A549 (cell line): ENCODE measurements at regions not wholly inside any gene's neighbourhood (a gene's known extent, or its start where the extent isn't known, plus 50 kb on each side); places are given as distances from the start of the nearest gene placed in this dataset.

Experiments used
- ATAC-seq, 2 experiments: fragments of 200-7000 bp in 1 of 2; fragments of >200 bp in 1 of 2; cut with Nextera tagmentation in 1 of 2; cut with Tn5 transposase in 1 of 2; 3 replicates each; pipeline versions ENCODE4 v1.8.0 to v1.9.1; 2018 to 2020; ENCODE audit warnings: mild to moderate bottlenecking in 1 of 2, moderate library complexity in 1 of 2
- CTCF ChIA-PET: fragments of 300-600 bp; sonication (Branson Sonifier 250); formaldehyde crosslinking; extraction: SDS; loops from one replicate; lab custom pipeline; 2021; ENCODE audit warnings: antibody characterized with exemption, inconsistent platforms; lab: Yijun Ruan, JAX
- POLR2A ChIA-PET: fragments of 350-600 bp; formaldehyde crosslinking; extraction: SDS; loops from one replicate; lab custom pipeline; 2021; ENCODE audit warnings: antibody characterized with exemption, inconsistent platforms; lab: Yijun Ruan, JAX
- DNase-seq, 2 experiments: peaks; one replicate each; pipeline versions ENCODE4 v3.0.0 to v3.0.0-alpha.2; 2011 to 2016; ENCODE audit warnings: low read depth in 1 of 2, low spot score in 1 of 2
- FAIRE-seq: peaks from 2 replicates; lab custom pipeline; 2011; peaks lifted over from hg19 to GRCh38; lab: Jason Lieb, UNC
- H3K27ac ChIP-seq, 2 experiments: fragments of >200 bp; sonication (Bioruptor Twin); formaldehyde crosslinking; 3 replicates each; pipeline ENCODE4 v1.5.1; 2016 to 2017
- H3K4me1 ChIP-seq: fragments of >200 bp; sonication (Bioruptor Twin); formaldehyde crosslinking; 3 replicates; pipeline ENCODE4 v1.6.1; 2016
- H3K4me2 ChIP-seq: fragments of >200 bp; sonication (Bioruptor Twin); formaldehyde crosslinking; 3 replicates; pipeline ENCODE4 v1.6.1; 2016
- H3K4me3 ChIP-seq: fragments of >200 bp; sonication (Bioruptor Twin); formaldehyde crosslinking; 3 replicates; pipeline ENCODE4 v1.5.1; 2016
- H3K9me3 ChIP-seq: fragments of >200 bp; sonication (Bioruptor Twin); formaldehyde crosslinking; 3 replicates; pipeline ENCODE4 v1.6.1; 2016
- CBX8 ChIP-seq: fragments of 200-600 bp; sonication (generic); IDR thresholded peaks from 2 replicates; pipeline ENCODE4 v1.6.1; 2016
- CEBPB ChIP-seq, 2 experiments: fragments of >200 bp in 1 of 2; sonication (Bioruptor Twin) in 1 of 2; formaldehyde crosslinking in 1 of 2; IDR thresholded peaks; 2 replicates each; pipeline ENCODE4 v1.6.1; 2012 to 2016
- CHD4 ChIP-seq: fragments of 200-600 bp; sonication (generic); IDR thresholded peaks from 2 replicates; pipeline ENCODE4 v1.6.1; 2016; ENCODE audit warnings: antibody characterized with exemption, mild to moderate bottlenecking, borderline replicate concordance
- ESRRA ChIP-seq: fragments of 150-350 bp; IDR thresholded peaks from 2 replicates; pipeline ENCODE4 v1.6.1; 2014; ENCODE audit warnings: mild to moderate bottlenecking, low read length, borderline replicate concordance
- FOSB ChIP-seq: fragments of 250-450 bp; sonication (Bioruptor Pico); IDR thresholded peaks from 2 replicates; pipeline ENCODE4 v1.5.0; 2020; ENCODE audit warnings: mild to moderate bottlenecking, moderate library complexity
- HDAC2 ChIP-seq: fragments of 200-600 bp; sonication (generic); IDR thresholded peaks from 2 replicates; pipeline ENCODE4 v1.6.1; 2016
- HEYL ChIP-seq: fragments of 250-450 bp; sonication (Bioruptor Pico); IDR thresholded peaks from 2 replicates; pipeline ENCODE4 v1.8.0; 2021; ENCODE audit warnings: mild to moderate bottlenecking, moderate library complexity
- HOXB13 ChIP-seq: fragments of 250-450 bp; sonication (Bioruptor Pico); IDR thresholded peaks from 2 replicates; pipeline ENCODE4 v1.5.0; 2020; ENCODE audit warnings: low read depth, mild to moderate bottlenecking, moderate library complexity
- KDM5A ChIP-seq: fragments of 200-600 bp; sonication (generic); IDR thresholded peaks from 2 replicates; pipeline ENCODE4 v1.6.1; 2016; ENCODE audit warnings: antibody characterized with exemption, mild to moderate bottlenecking
- MAFK ChIP-seq: fragments of 450-650 bp; IDR thresholded peaks from 2 replicates; pipeline ENCODE4 v1.6.1; 2014; ENCODE audit not compliant: partially characterized antibody
- PHF8 ChIP-seq: fragments of 200-600 bp; sonication (generic); IDR thresholded peaks from 2 replicates; pipeline ENCODE4 v1.6.1; 2016; ENCODE audit warnings: low read depth, mild to moderate bottlenecking, antibody characterized with exemption, moderate library complexity, borderline replicate concordance
- POLR2AphosphoS2 ChIP-seq: conservative IDR thresholded peaks from 2 replicates; pipeline ENCODE4 v1.6.1; 2012; ENCODE audit warnings: low read length, improper control_type of control experiment, inconsistent platforms
- RAD21 ChIP-seq, 2 experiments: fragments of >200 bp in 1 of 2; sonication (Bioruptor Twin) in 1 of 2; formaldehyde crosslinking in 1 of 2; IDR thresholded peaks in 1 of 2; conservative IDR thresholded peaks in 1 of 2; 2 replicates in 1 of 2; 3 replicates in 1 of 2; pipeline ENCODE4 v1.6.1; 2012 to 2018; ENCODE audit warnings: inconsistent platforms in 1 of 2
- SREBF2 ChIP-seq: fragments of 450-650 bp; IDR thresholded peaks from 2 replicates; pipeline ENCODE4 v1.6.1; 2014; ENCODE audit warnings: mild to moderate bottlenecking, moderate library complexity
- ZFP36 ChIP-seq: fragments of 450-650 bp; IDR thresholded peaks from 2 replicates; pipeline ENCODE4 v1.6.1; 2014; ENCODE audit warnings: borderline replicate concordance; ENCODE audit not compliant: partially characterized antibody
- ZSCAN20 ChIP-seq: fragments of 250-450 bp; sonication (Bioruptor Pico); IDR thresholded peaks from 2 replicates; pipeline ENCODE4 v1.8.0; 2022; ENCODE audit warnings: mild to moderate bottlenecking, moderate library complexity
- WGBS: methylation state at CpG from one replicate; pipeline ENCODE4 v1.1.6; 2017; ENCODE audit errors: missing lambda C conversion rate; 5-methylcytosine and 5-hydroxymethylcytosine counted together
- TF ChIP-seq, protein P1 (sequence below): fragments of 250-450 bp; sonication (Bioruptor Pico); IDR thresholded peaks from 2 replicates; pipeline ENCODE4 v1.5.0; 2020; ENCODE audit warnings: low read depth, mild to moderate bottlenecking, moderate library complexity
- TF ChIP-seq, protein P2 (sequence below): fragments of 250-450 bp; sonication (Bioruptor Pico); IDR thresholded peaks from 2 replicates; pipeline ENCODE4 v1.5.0; 2021; ENCODE audit warnings: mild to moderate bottlenecking, moderate library complexity, borderline replicate concordance
- TF ChIP-seq, protein P3 (sequence below): fragments of 150-350 bp; IDR thresholded peaks from 2 replicates; pipeline ENCODE4 v1.6.1; 2014; ENCODE audit warnings: low read depth, mild to moderate bottlenecking, low read length
- TF ChIP-seq, protein P4 (sequence below): fragments of >200 bp; sonication (Bioruptor Twin); formaldehyde crosslinking; IDR thresholded peaks from 3 replicates; pipeline ENCODE4 v1.5.1; 2016
- TF ChIP-seq, protein P5 (sequence below): fragments of >200 bp; sonication (Bioruptor Twin); formaldehyde crosslinking; IDR thresholded peaks from 2 replicates; pipeline ENCODE4 v1.6.1; 2016
- TF ChIP-seq, protein P6 (sequence below): IDR thresholded peaks from 2 replicates; pipeline ENCODE4 v1.6.1; 2012

DNA sequence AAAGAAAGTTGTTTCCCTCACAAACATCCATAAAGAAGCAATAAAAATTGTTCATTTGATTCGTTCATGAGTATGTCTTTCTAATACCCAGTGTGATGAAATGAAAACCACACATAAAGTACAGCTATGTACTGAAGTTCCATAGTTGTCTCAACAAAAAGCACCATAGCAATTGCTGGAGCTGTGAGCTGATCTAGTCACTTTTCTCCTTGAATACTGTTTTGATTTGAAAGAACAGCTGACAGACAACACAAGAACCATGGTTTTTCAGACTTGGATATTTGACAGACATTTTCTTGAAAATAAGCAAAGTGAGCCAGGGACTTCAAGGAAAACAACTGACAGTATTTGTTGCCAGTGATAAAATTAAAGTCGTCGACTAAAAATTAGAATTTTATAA is 237.1 kb upstream of the PLD5 start:
- Histone ChIP-seq H3K9me3 (peaks cover 12% of the 10 kb centered on the region), H3K27ac (no peak overlapping the region), H3K4me2 (no peak overlapping the region), H3K4me1 (no peaks in the 10 kb centered on the region), H3K4me3 (no peak overlapping the region)
- TF ChIP-seq ZFP36 (no peak), RAD21 (conservative IDR thresholded peaks at IDR 0.05 in 1 of 2, IDR thresholded peaks at IDR 0.05 in 1 of 2) (no peak), CHD4 (no peak), HEYL (no peak), ESRRA (no peak), POLR2AphosphoS2 (no peak), KDM5A (no peak), CBX8 (no peak)
- TF ChIP-seq, protein P1, sequence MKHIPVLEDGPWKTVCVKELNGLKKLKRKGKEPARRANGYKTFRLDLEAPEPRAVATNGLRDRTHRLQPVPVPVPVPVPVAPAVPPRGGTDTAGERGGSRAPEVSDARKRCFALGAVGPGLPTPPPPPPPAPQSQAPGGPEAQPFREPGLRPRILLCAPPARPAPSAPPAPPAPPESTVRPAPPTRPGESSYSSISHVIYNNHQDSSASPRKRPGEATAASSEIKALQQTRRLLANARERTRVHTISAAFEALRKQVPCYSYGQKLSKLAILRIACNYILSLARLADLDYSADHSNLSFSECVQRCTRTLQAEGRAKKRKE (CRISPR knock-in tag): no peak
- WGBS: 59% methylated on average over 3 of the region's 3 CpGs
- DNase-seq (no peak), FAIRE-seq (no peak), ATAC-seq (no peak)
- POLR2A ChIA-PET: no interaction called here
- CTCF ChIA-PET: no interaction called here

DNA sequence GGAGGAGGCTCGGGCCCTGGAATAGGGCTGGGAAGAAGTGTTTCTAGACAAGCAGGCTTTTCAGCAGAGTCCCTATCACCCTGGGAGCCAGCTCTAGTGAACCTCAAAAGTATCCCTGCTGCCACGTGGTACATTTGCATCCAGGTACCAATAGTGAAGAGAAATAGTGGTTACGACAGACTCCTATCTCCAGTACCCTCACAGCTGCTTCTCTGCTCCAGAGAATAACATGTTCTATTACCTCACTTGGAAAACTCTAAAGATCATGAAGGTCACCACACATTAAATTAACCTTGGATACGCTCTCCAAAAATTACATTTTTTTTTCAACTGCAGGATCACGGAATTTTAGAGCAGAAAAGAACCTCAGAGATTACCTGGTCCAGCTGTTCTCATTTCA is 230.4 kb upstream of the PLD5 start:
- 50% methylated on average over 5 of the region's 5 CpGs for WGBS
- TF ChIP-seq HOXB13 (CRISPR knock-in tag): no peak
- no peak for TF ChIP-seq CHD4
- TF ChIP-seq CEBPB (IDR thresholded peaks at IDR 0.05): no peak
- TF ChIP-seq, protein P2, sequence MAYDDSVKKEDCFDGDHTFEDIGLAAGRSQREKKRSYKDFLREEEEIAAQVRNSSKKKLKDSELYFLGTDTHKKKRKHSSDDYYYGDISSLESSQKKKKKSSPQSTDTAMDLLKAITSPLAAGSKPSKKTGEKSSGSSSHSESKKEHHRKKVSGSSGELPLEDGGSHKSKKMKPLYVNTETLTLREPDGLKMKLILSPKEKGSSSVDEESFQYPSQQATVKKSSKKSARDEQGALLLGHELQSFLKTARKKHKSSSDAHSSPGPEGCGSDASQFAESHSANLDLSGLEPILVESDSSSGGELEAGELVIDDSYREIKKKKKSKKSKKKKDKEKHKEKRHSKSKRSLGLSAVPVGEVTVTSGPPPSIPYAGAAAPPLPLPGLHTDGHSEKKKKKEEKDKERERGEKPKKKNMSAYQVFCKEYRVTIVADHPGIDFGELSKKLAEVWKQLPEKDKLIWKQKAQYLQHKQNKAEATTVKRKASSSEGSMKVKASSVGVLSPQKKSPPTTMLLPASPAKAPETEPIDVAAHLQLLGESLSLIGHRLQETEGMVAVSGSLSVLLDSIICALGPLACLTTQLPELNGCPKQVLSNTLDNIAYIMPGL (CRISPR knock-in tag): no peak
- H3K4me2 ChIP-seq: no peak overlapping the region
- no peak for FAIRE-seq
- no peak overlapping the region for H3K27ac ChIP-seq
- H3K4me1 ChIP-seq: peaks cover 4% of the 10 kb centered on the region; the same call in 1 of the 3 replicates
- ATAC-seq: no peak
- no peak overlapping the region for H3K4me3 ChIP-seq
- ChIA-PET POLR2A (no interaction called here), CTCF (no interaction called here)
- no peak for DNase-seq
- 0 out of 3 replicates have a peak, but pooled peaks cover 2% of the 10 kb centered on the region for H3K9me3 ChIP-seq

DNA sequence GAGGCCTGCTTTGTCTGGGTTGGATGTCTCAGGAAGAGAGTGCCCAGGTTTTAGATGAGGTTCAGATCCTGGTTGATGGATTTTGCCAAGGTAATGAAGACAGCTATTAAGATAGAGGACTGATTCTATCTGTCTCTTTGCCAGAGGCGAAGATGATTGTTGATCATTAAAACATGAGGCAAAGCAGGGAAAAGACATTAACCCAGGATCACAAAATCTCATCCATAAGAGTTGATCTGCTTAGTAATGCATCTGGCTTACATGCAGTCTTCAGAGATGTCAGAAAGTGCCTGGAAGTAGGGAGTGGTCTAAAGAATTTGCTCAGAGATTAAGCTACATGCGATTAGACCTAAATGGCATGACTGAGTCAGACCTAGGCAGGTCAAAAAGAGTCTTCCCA is 229.6 kb upstream of the PLD5 start:
- H3K4me1 ChIP-seq: peaks cover 4% of the 10 kb centered on the region; the same call in 1 of the 3 replicates
- WGBS: 37% methylated on average over 2 of the region's 2 CpGs
- CTCF ChIA-PET: no interaction called here

More for the DNA sequence above, 229.6 kb upstream of the PLD5 start:
- DNase-seq: no peak
- no peak overlapping the region for H3K4me3 ChIP-seq
- ATAC-seq: no peak
- no peak overlapping the region for H3K4me2 ChIP-seq
- POLR2A ChIA-PET: no interaction called here
- H3K9me3 ChIP-seq: 0 out of 3 replicates have a peak, but pooled peaks cover 2% of the 10 kb centered on the region
- TF ChIP-seq PHF8 (no peak), FOSB (CRISPR knock-in tag) (no peak), ZSCAN20 (CRISPR knock-in tag) (no peak), SREBF2 (no peak), HEYL (no peak), MAFK (no peak), CEBPB (IDR thresholded peaks at IDR 0.05) (no peak), HDAC2 (no peak)
- TF ChIP-seq, protein P2 (CRISPR knock-in tag): no peak
- TF ChIP-seq, protein P1 (CRISPR knock-in tag): no peak
- TF ChIP-seq, protein P3, sequence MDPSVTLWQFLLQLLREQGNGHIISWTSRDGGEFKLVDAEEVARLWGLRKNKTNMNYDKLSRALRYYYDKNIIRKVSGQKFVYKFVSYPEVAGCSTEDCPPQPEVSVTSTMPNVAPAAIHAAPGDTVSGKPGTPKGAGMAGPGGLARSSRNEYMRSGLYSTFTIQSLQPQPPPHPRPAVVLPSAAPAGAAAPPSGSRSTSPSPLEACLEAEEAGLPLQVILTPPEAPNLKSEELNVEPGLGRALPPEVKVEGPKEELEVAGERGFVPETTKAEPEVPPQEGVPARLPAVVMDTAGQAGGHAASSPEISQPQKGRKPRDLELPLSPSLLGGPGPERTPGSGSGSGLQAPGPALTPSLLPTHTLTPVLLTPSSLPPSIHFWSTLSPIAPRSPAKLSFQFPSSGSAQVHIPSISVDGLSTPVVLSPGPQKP: no peak
- TF ChIP-seq, protein P4, sequence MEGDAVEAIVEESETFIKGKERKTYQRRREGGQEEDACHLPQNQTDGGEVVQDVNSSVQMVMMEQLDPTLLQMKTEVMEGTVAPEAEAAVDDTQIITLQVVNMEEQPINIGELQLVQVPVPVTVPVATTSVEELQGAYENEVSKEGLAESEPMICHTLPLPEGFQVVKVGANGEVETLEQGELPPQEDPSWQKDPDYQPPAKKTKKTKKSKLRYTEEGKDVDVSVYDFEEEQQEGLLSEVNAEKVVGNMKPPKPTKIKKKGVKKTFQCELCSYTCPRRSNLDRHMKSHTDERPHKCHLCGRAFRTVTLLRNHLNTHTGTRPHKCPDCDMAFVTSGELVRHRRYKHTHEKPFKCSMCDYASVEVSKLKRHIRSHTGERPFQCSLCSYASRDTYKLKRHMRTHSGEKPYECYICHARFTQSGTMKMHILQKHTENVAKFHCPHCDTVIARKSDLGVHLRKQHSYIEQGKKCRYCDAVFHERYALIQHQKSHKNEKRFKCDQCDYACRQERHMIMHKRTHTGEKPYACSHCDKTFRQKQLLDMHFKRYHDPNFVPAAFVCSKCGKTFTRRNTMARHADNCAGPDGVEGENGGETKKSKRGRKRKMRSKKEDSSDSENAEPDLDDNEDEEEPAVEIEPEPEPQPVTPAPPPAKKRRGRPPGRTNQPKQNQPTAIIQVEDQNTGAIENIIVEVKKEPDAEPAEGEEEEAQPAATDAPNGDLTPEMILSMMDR: no peak
- TF ChIP-seq, protein P5, sequence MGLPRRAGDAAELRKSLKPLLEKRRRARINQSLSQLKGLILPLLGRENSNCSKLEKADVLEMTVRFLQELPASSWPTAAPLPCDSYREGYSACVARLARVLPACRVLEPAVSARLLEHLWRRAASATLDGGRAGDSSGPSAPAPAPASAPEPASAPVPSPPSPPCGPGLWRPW: no peak
- TF ChIP-seq, protein P6, sequence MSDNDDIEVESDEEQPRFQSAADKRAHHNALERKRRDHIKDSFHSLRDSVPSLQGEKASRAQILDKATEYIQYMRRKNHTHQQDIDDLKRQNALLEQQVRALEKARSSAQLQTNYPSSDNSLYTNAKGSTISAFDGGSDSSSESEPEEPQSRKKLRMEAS: no peak
- TF ChIP-seq, all 56 proteins: peak for 0
- H3K27ac ChIP-seq: no peak overlapping the region
- FAIRE-seq: no peak
